ENCODE measurements at regions not wholly inside any gene's neighbourhood (a gene's known extent, or its start where the extent isn't known, plus 50 kb on each side); places are given as distances from the start of the nearest gene placed in this dataset.

- Histone ChIP-seq H3K9me3 (ENCODE audit: low read depth, low read length) (no peaks in the 10 kb centered on the region), H3K27ac (no peak overlapping the region), H3K36me3 (ENCODE audit: insufficient read depth, low read length) (no peaks in the 10 kb centered on the region), H3K4me3 (no peak overlapping the region), H3K9ac (ENCODE audit: insufficient read length) (no peak overlapping the region)
- DNase-seq (ENCODE audit: low read depth, low spot score), result no peak
- no peak for TF ChIP-seq POLR2AphosphoS5 (IDR thresholded peaks at IDR 0.05; ENCODE audit: borderline replicate concordance, low read depth, low read length)
- no peak for TF ChIP-seq EZH2 (IDR thresholded peaks at IDR 0.05)
- no peak for TF ChIP-seq FOXP2 (optimal IDR thresholded peaks at IDR 0.05; ENCODE audit: control extremely low read depth, extremely low read length, insufficient read depth)
These were observed 150.3 kb upstream of the ST6GAL2 start for GRCh38 chr2:107036293-107036692.

GRCh38 chr2:107062173-107062572, 176.2 kb upstream of the ST6GAL2 start:
- Histone ChIP-seq H3K9me3 (ENCODE audit: low read depth, low read length) (no peaks in the 10 kb centered on the region), H3K4me3 (no peak overlapping the region), H3K27ac (no peak overlapping the region), H3K9ac (ENCODE audit: insufficient read length) (no peak overlapping the region), H3K36me3 (ENCODE audit: insufficient read depth, low read length) (no peaks in the 10 kb centered on the region)
- DNase-seq (ENCODE audit: low read depth, low spot score), result no peak
- TF ChIP-seq FOXP2 (optimal IDR thresholded peaks at IDR 0.05; ENCODE audit: control extremely low read depth, extremely low read length, insufficient read depth), result no peak
- TF ChIP-seq EZH2 (IDR thresholded peaks at IDR 0.05), result no peak
- no peak for TF ChIP-seq POLR2AphosphoS5 (IDR thresholded peaks at IDR 0.05; ENCODE audit: borderline replicate concordance, low read depth, low read length)

- no peaks in the 10 kb centered on the region for H3K9me3 ChIP-seq (ENCODE audit: low read depth, low read length)
- H3K36me3 ChIP-seq (ENCODE audit: insufficient read depth, low read length), result no peaks in the 10 kb centered on the region
- DNase-seq (ENCODE audit: low read depth, low spot score), result no peak
- no peak overlapping the region for H3K9ac ChIP-seq (ENCODE audit: insufficient read length)
- H3K27ac ChIP-seq, result no peak overlapping the region
- TF ChIP-seq POLR2AphosphoS5 (IDR thresholded peaks at IDR 0.05; ENCODE audit: borderline replicate concordance, low read depth, low read length), result no peak
- no peak for TF ChIP-seq FOXP2 (optimal IDR thresholded peaks at IDR 0.05; ENCODE audit: control extremely low read depth, extremely low read length, insufficient read depth)
- TF ChIP-seq EZH2 (IDR thresholded peaks at IDR 0.05), result no peak
- no peak overlapping the region for H3K4me3 ChIP-seq
These were observed 176.7 kb upstream of the ST6GAL2 start for GRCh38 chr2:107062599-107063220.

- TF ChIP-seq POLR2AphosphoS5 (IDR thresholded peaks at IDR 0.05; ENCODE audit: borderline replicate concordance, low read depth, low read length) (no peak), FOXP2 (optimal IDR thresholded peaks at IDR 0.05; ENCODE audit: control extremely low read depth, extremely low read length, insufficient read depth) (no peak), EZH2 (IDR thresholded peaks at IDR 0.05) (no peak)
- Histone ChIP-seq H3K4me3 (no peak overlapping the region), H3K36me3 (ENCODE audit: insufficient read depth, low read length) (no peaks in the 10 kb centered on the region), H3K9me3 (ENCODE audit: low read depth, low read length) (no peaks in the 10 kb centered on the region), H3K9ac (ENCODE audit: insufficient read length) (no peak overlapping the region), H3K27ac (no peak overlapping the region)
- no peak for DNase-seq (ENCODE audit: low read depth, low spot score)
These were observed 177.3 kb upstream of the ST6GAL2 start for GRCh38 chr2:107063228-107063627.

GRCh38 chr2:107064750-107065149, 178.8 kb upstream of the ST6GAL2 start:
- no peaks in the 10 kb centered on the region for H3K36me3 ChIP-seq (ENCODE audit: insufficient read depth, low read length)
- no peak for DNase-seq (ENCODE audit: low read depth, low spot score)
- H3K9me3 ChIP-seq (ENCODE audit: low read depth, low read length), result no peaks in the 10 kb centered on the region
- no peak overlapping the region for H3K4me3 ChIP-seq
- no peak overlapping the region for H3K9ac ChIP-seq (ENCODE audit: insufficient read length)
- no peak overlapping the region for H3K27ac ChIP-seq
- no peak for TF ChIP-seq POLR2AphosphoS5 (IDR thresholded peaks at IDR 0.05; ENCODE audit: borderline replicate concordance, low read depth, low read length)
- TF ChIP-seq FOXP2 (optimal IDR thresholded peaks at IDR 0.05; ENCODE audit: control extremely low read depth, extremely low read length, insufficient read depth), result no peak
- TF ChIP-seq EZH2 (IDR thresholded peaks at IDR 0.05), result no peak

- no peak for DNase-seq (ENCODE audit: low read depth, low spot score)
These were observed 182.3 kb upstream of the ST6GAL2 start for GRCh38 chr2:107068069-107068916.

GRCh38 chr2:107069890-107070289, 183.9 kb upstream of the ST6GAL2 start:
- H3K9me3 ChIP-seq (ENCODE audit: low read depth, low read length), result no peaks in the 10 kb centered on the region

More at GRCh38 chr2:107068069-107068916, 182.3 kb upstream of the ST6GAL2 start:
- Histone ChIP-seq H3K27ac (no peak overlapping the region), H3K9me3 (ENCODE audit: low read depth, low read length) (no peaks in the 10 kb centered on the region), H3K4me3 (no peak overlapping the region), H3K36me3 (ENCODE audit: insufficient read depth, low read length) (no peaks in the 10 kb centered on the region), H3K9ac (ENCODE audit: insufficient read length) (no peak overlapping the region)
- TF ChIP-seq POLR2AphosphoS5 (IDR thresholded peaks at IDR 0.05; ENCODE audit: borderline replicate concordance, low read depth, low read length) (no peak), FOXP2 (optimal IDR thresholded peaks at IDR 0.05; ENCODE audit: control extremely low read depth, extremely low read length, insufficient read depth) (no peak), EZH2 (IDR thresholded peaks at IDR 0.05) (no peak)

GRCh38 chr2:107072150-107072940, 186.4 kb upstream of the ST6GAL2 start:
- no peak overlapping the region for H3K27ac ChIP-seq
- H3K36me3 ChIP-seq (ENCODE audit: insufficient read depth, low read length), result no peaks in the 10 kb centered on the region
- no peak overlapping the region for H3K4me3 ChIP-seq
- H3K9me3 ChIP-seq (ENCODE audit: low read depth, low read length), result no peaks in the 10 kb centered on the region
- no peak overlapping the region for H3K9ac ChIP-seq (ENCODE audit: insufficient read length)
- TF ChIP-seq POLR2AphosphoS5 (IDR thresholded peaks at IDR 0.05; ENCODE audit: borderline replicate concordance, low read depth, low read length) (no peak), EZH2 (IDR thresholded peaks at IDR 0.05) (no peak), FOXP2 (optimal IDR thresholded peaks at IDR 0.05; ENCODE audit: control extremely low read depth, extremely low read length, insufficient read depth) (no peak)
- DNase-seq (ENCODE audit: low read depth, low spot score), result no peak

More at GRCh38 chr2:107069890-107070289, 183.9 kb upstream of the ST6GAL2 start:
- DNase-seq (ENCODE audit: low read depth, low spot score), result no peak
- Histone ChIP-seq H3K9ac (ENCODE audit: insufficient read length) (no peak overlapping the region), H3K27ac (no peak overlapping the region), H3K36me3 (ENCODE audit: insufficient read depth, low read length) (no peaks in the 10 kb centered on the region), H3K4me3 (no peak overlapping the region)
- TF ChIP-seq POLR2AphosphoS5 (IDR thresholded peaks at IDR 0.05; ENCODE audit: borderline replicate concordance, low read depth, low read length), result no peak
- no peak for TF ChIP-seq FOXP2 (optimal IDR thresholded peaks at IDR 0.05; ENCODE audit: control extremely low read depth, extremely low read length, insufficient read depth)
